Loucy (cell line): ENCODE measurements at regions not wholly inside any gene's neighbourhood (a gene's known extent, or its start where the extent isn't known, plus 50 kb on each side); places are given as distances from the start of the nearest gene placed in this dataset.

Experiments
- CTCF ChIP-seq: fragments of 200-600 bp; sonication (generic); conservative IDR thresholded peaks from 2 replicates; pipeline ENCODE4 v1.5.1; 2014; ENCODE audit warnings: mild to moderate bottlenecking, antibody characterized with exemption, low read length
- EZH2phosphoT487 ChIP-seq: fragments of 200-600 bp; IDR thresholded peaks from 2 replicates; pipeline ENCODE4 v1.6.1; 2018; ENCODE audit warnings: antibody characterized with exemption, mild to moderate bottlenecking, moderate library complexity, borderline replicate concordance

DNA sequence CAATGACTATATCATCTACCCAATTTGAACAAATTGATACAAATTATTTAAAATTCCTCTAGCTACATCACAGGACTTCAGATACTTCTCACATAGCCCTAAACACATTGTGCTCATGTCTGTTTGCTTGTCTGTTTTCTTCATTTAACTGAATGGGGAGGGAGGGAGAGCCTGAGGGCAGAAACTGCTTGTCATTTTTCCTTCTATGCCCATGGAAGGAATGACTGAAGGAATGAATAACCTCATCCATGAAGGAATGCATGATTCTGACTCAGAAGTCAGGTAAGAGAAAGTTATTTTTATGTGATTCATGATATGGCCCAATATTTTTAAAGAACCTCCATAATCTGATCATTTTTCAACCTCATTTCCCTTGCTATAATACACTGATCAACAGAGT, 418.0 kb upstream of the PITX2 start:
- TF ChIP-seq CTCF, result no peak
- no peak for TF ChIP-seq EZH2phosphoT487
